ENCODE measurements at regions not wholly inside any gene's neighbourhood (a gene's known extent, or its start where the extent isn't known, plus 50 kb on each side); places are given as distances from the start of the nearest gene placed in this dataset.

DNA sequence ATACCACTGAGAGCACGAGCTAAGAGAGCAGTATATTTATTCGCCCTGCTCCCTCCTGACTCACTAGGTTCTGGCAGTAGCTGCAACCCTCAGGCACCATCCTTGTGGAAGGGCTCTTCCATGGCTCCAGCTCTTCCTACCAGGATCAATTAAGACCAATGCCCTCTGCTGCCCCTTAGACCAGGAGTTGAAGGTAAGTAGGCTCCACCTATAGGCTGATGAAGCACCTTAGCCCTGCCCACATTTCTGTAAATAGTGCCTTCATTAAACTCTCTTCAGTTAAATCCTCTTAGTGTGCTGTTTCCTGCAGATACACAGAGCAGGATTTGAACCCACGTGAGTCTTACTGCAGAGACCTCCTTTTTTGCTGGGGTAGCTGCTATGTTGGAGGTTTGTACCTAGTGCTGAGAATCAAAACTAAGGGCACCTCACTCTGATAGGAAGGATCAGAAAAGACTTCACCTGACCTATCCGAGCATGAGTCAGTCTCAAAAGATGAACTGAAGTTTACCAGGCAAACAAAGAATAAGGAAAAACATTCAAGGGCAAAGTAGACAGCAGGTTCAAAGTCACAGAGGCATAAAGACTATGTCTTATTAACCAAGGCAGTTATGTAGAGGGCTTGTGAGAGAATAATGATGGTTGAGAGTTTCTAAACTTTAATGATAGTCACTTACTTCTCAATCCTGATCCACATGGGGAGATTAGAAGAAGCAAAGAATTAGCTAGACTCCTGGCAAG, 56.9 kb upstream of the BEND6 start:
- H3K36me3 Mint-ChIP-seq (ENCODE audit: low read depth), result no peaks in the 10 kb centered on the region
- no peaks in the 10 kb centered on the region for H3K9me3 Mint-ChIP-seq
- intact Hi-C loops (cut with micrococcal nuclease), result no loop called here
- H3K4me1 Mint-ChIP-seq (ENCODE audit: low read depth), result no peaks in the 10 kb centered on the region
- ATAC-seq, result no peak
- ChIA-PET CTCF (no interaction called here), POLR2A (no interaction called here)
- DNase-seq, result no peak
- no peak overlapping the region for H3K4me3 Mint-ChIP-seq
- H3K27me3 Mint-ChIP-seq, result peaks cover 2% of the 10 kb centered on the region
- H3K27ac Mint-ChIP-seq, result no peak overlapping the region
- TF ChIP-seq, protein P1, sequence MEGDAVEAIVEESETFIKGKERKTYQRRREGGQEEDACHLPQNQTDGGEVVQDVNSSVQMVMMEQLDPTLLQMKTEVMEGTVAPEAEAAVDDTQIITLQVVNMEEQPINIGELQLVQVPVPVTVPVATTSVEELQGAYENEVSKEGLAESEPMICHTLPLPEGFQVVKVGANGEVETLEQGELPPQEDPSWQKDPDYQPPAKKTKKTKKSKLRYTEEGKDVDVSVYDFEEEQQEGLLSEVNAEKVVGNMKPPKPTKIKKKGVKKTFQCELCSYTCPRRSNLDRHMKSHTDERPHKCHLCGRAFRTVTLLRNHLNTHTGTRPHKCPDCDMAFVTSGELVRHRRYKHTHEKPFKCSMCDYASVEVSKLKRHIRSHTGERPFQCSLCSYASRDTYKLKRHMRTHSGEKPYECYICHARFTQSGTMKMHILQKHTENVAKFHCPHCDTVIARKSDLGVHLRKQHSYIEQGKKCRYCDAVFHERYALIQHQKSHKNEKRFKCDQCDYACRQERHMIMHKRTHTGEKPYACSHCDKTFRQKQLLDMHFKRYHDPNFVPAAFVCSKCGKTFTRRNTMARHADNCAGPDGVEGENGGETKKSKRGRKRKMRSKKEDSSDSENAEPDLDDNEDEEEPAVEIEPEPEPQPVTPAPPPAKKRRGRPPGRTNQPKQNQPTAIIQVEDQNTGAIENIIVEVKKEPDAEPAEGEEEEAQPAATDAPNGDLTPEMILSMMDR (IDR thresholded peaks at IDR 0.05), result no peak

DNA sequence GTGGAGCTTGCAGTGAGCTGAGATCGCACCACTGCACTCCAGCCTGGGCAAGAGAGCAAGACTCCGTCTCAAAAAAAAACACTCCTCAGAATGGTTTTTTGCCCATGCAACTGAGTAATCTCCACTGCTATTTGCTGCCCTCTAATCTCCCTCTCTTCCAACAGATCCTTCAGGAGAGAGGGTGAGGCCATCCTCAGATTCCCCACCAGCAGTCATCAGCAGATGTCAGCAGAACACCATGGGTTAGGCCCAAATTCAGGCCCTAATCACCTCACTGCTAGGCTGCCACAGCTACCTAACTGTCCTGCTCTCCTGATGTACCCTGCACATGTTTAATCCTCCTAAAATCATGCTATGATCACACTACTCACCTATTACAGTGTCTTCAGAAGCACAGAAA, 63.2 kb upstream of the BEND6 start:
- CTCF ChIA-PET, result interaction anchor here (1.0 to 3.4 kb wide), 3 partner anchors 11 to 425 kb away, joined by 4 to 28 read pairs (median 4); partner anchors contain the start of gene PRIM2
- POLR2A ChIA-PET, result no interaction called here
- Mint-ChIP-seq H3K9me3 (no peaks in the 10 kb centered on the region), H3K4me1 (ENCODE audit: low read depth) (peaks cover 14% of the 10 kb centered on the region), H3K4me3 (no peak overlapping the region), H3K27ac (no peak overlapping the region), H3K36me3 (ENCODE audit: low read depth) (no peaks in the 10 kb centered on the region), H3K27me3 (no peaks in the 10 kb centered on the region)
- no peak for DNase-seq
- no peak for ATAC-seq
- TF ChIP-seq, protein P1 (IDR thresholded peaks at IDR 0.05), result no peak
- intact Hi-C loops (cut with micrococcal nuclease), result no loop called here

DNA sequence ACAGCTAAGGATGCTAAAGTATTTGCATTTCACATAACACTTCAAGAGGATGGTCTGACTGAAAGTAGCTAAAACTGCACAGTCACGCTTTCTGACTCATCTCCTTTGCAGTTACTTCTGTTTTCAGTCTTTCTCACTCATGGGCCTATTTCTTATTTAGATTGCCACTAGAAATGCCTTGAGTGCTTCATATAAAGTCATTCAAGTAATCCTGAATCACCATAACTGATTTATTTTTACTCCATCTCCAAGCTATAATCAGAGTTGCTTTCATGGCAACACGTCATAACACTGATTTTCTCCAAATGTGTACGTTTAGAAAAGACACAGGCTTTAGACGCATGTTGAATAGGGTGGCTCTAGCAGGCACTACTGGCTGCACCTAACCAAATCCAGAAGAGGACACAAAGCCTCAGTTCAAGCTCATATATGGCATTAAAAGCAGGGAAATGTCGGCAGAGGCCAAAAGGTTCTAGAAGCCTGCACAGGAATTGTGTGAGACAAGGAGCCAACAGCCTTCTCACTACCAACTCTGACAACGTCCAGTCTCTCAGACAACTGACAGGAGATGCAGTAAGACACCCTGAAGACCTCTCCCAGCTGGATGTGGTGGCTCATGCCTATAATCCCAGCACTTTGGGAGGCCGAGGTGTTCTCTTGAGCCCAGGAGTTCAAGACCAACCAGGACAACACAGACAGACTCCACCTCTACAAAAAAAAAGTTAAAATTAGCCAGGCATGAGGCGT, 64.1 kb upstream of the BEND6 start:
- Mint-ChIP-seq H3K36me3 (ENCODE audit: low read depth) (no peaks in the 10 kb centered on the region), H3K27me3 (no peaks in the 10 kb centered on the region), H3K4me1 (ENCODE audit: low read depth) (peaks cover 14% of the 10 kb centered on the region), H3K4me3 (no peak overlapping the region), H3K9me3 (no peaks in the 10 kb centered on the region), H3K27ac (no peak overlapping the region)
- TF ChIP-seq, protein P1 (IDR thresholded peaks at IDR 0.05), result no peak
- CTCF ChIA-PET, result interaction anchor here (0.6 to 3.4 kb wide), 3 partner anchors 12 to 1071 kb away, joined by 3 to 28 read pairs (median 3); no protein-coding TSS in a partner anchor
- ATAC-seq (peak; percentile 66), DNase-seq (peak; percentile 35)
- intact Hi-C loops (cut with micrococcal nuclease), result no loop called here
- POLR2A ChIA-PET, result no interaction called here

DNA sequence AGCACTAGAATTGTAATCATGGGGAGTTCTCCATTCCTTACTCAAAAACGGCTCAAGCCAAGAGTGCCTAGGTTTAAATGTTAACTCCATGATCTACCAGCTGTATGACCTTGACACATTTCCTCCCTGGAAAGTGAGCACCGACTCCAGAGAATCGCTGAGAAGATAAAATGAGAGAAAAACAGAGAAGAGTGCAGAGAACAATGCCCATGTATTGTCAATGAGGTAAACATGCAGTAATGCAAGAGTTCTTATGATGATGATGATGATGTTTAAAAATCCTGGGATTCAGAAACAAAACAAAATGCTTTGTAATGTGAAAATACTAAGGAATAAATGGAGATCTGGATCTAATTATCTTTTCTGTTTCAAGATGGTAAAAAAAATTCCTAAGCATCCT, 64.8 kb upstream of the BEND6 start:
- H3K4me1 Mint-ChIP-seq (ENCODE audit: low read depth), result peaks cover 14% of the 10 kb centered on the region
- intact Hi-C loops (cut with micrococcal nuclease), result no loop called here

More for the DNA sequence above, 64.8 kb upstream of the BEND6 start:
- TF ChIP-seq, protein P1 (IDR thresholded peaks at IDR 0.05), result no peak
- ATAC-seq (no peak), DNase-seq (no peak)
- Mint-ChIP-seq H3K27me3 (no peaks in the 10 kb centered on the region), H3K27ac (no peak overlapping the region), H3K9me3 (no peaks in the 10 kb centered on the region), H3K4me3 (no peak overlapping the region), H3K36me3 (ENCODE audit: low read depth) (no peaks in the 10 kb centered on the region)
- CTCF ChIA-PET, result interaction anchor here (0.6 to 3.4 kb wide), 3 partner anchors 13 to 1071 kb away, joined by 3 to 28 read pairs (median 3); no protein-coding TSS in a partner anchor
- POLR2A ChIA-PET, result no interaction called here

All from activated CD8-positive, alpha-beta T cell treated with anti-CD3 and anti-CD28 coated beads for 36 hours (primary cell).